ENCODE measurements at regions not wholly inside any gene's neighbourhood (a gene's known extent, or its start where the extent isn't known, plus 50 kb on each side); places are given as distances from the start of the nearest gene placed in this dataset.

- TF ChIP-seq ZNF687 (IDR thresholded peaks at IDR 0.05) = no peak
- no peak for TF ChIP-seq CREB1 (IDR thresholded peaks at IDR 0.05; ENCODE audit: low read depth)
- no peak for TF ChIP-seq RFX5 (IDR thresholded peaks at IDR 0.05; ENCODE audit: low read depth, low read length)
- no peak for TF ChIP-seq EZH2 (IDR thresholded peaks at IDR 0.05; ENCODE audit: borderline replicate concordance, control insufficient read depth, low read depth, low read length)
- TF ChIP-seq POLR2AphosphoS5 (IDR thresholded peaks at IDR 0.05; ENCODE audit: low read length) = no peak
- no peak for TF ChIP-seq CTCF (IDR thresholded peaks at IDR 0.05 in 2 of 3, conservative IDR thresholded peaks at IDR 0.05 in 1 of 3; ENCODE audit: control insufficient read depth in 2 of 3, extremely low read depth in 1 of 3, insufficient read depth in 1 of 3, low read depth in 3 of 3, low read length in 3 of 3)
- no peak for TF ChIP-seq CHD4 (IDR thresholded peaks at IDR 0.05)
Observed at GRCh38 chr10:111354859-111355258, 278.0 kb downstream of the ADRA2A start.
